Naive thymus-derived CD4-positive, alpha-beta T cell (primary cell): ENCODE measurements at regions not wholly inside any gene's neighbourhood (a gene's known extent, or its start where the extent isn't known, plus 50 kb on each side); places are given as distances from the start of the nearest gene placed in this dataset.

Experiments
- ATAC-seq: fragments of 150-1000 bp; cut with Tn5 transposase; 2 replicates; pipeline ENCODE4 v1.10.0; 2021; ENCODE audit warnings: mild to moderate bottlenecking, moderate library complexity
- CTCF ChIA-PET: fragments of 350-600 bp; sonication (Branson Sonifier 250); formaldehyde crosslinking; loops from one replicate; lab custom pipeline; 2021; ENCODE audit warnings: antibody characterized with exemption; lab: Charles Lee
- POLR2A ChIA-PET: fragments of 350-600 bp; sonication (Branson Sonifier 250); formaldehyde crosslinking; loops from one replicate; lab custom pipeline; 2021; ENCODE audit warnings: antibody characterized with exemption, inconsistent platforms; lab: Charles Lee
- DNase-seq, 9 donors: peaks; one replicate each; pipeline versions ENCODE4 v3.0.0 to v3.0.0-alpha.2; 2020 to 2022; ENCODE audit warnings: mixed read lengths in 1 of 9
- H3K27ac ChIP-seq: one replicate; pipeline ENCODE4 v1.7.0; 2013; ENCODE audit warnings: mild to moderate bottlenecking, low read depth, low read length, moderate library complexity
- H3K27me3 ChIP-seq, 2 donors: one replicate each; pipeline ENCODE4 v1.7.0; 2013; ENCODE audit warnings: low read length in 2 of 2, mild to moderate bottlenecking in 2 of 2, moderate library complexity in 2 of 2; ENCODE audit not compliant: control insufficient read depth in 2 of 2, insufficient read depth in 2 of 2
- H3K36me3 ChIP-seq, 3 experiments: 1 replicate in 2 of 3; 2 replicates in 1 of 3; pipeline ENCODE4 v1.7.0; 2013; ENCODE audit warnings: low read length in 3 of 3, mild to moderate bottlenecking in 3 of 3, moderate library complexity in 1 of 3; ENCODE audit not compliant: insufficient read depth in 3 of 3, control insufficient read depth in 2 of 3
- H3K4me1 ChIP-seq, 2 donors: one replicate each; pipeline ENCODE4 v1.7.0; 2013; ENCODE audit warnings: low read length in 2 of 2, mild to moderate bottlenecking in 2 of 2, moderate library complexity in 1 of 2; ENCODE audit not compliant: control insufficient read depth in 2 of 2, insufficient read depth in 2 of 2
- H3K4me3 ChIP-seq: 2 replicates; pipeline ENCODE4 v1.7.0; 2013; ENCODE audit warnings: mild to moderate bottlenecking, low read length
- H3K9me3 ChIP-seq, 3 experiments: 1 replicate in 2 of 3; 2 replicates in 1 of 3; pipeline ENCODE4 v1.7.0; 2013; ENCODE audit warnings: low read length in 3 of 3; ENCODE audit not compliant: control insufficient read depth in 2 of 3
- H3K27ac Mint-ChIP-seq, 9 donors: one replicate each; pipeline ENCODE4 v1.8.0; 2020 to 2022; ENCODE audit warnings: mixed read lengths in 9 of 9, mild to moderate bottlenecking in 8 of 9, moderate library complexity in 5 of 9, inconsistent platforms in 2 of 9
- H3K27me3 Mint-ChIP-seq, 5 donors: one replicate each; pipeline ENCODE4 v1.8.0; 2021 to 2022; ENCODE audit warnings: mixed read lengths in 5 of 5, mild to moderate bottlenecking in 1 of 5
- H3K36me3 Mint-ChIP-seq, 5 donors: one replicate each; pipeline ENCODE4 v1.8.0; 2020 to 2022; ENCODE audit warnings: mixed read lengths in 5 of 5, mild to moderate bottlenecking in 3 of 5, inconsistent platforms in 1 of 5
- H3K4me1 Mint-ChIP-seq, 7 donors: one replicate each; pipeline ENCODE4 v1.8.0; 2020 to 2022; ENCODE audit warnings: mixed read lengths in 7 of 7, mild to moderate bottlenecking in 3 of 7, inconsistent platforms in 1 of 7
- H3K4me3 Mint-ChIP-seq, 10 donors: one replicate each; pipeline ENCODE4 v1.8.0; 2020 to 2022; ENCODE audit warnings: mild to moderate bottlenecking in 10 of 10, mixed read lengths in 10 of 10, moderate library complexity in 6 of 10, inconsistent platforms in 2 of 10
- H3K9me3 Mint-ChIP-seq, 11 donors: one replicate each; pipeline ENCODE4 v1.8.0; 2020 to 2022; ENCODE audit warnings: mixed read lengths in 11 of 11, mild to moderate bottlenecking in 4 of 11, inconsistent platforms in 1 of 11, moderate library complexity in 1 of 11
- intact Hi-C, 2 donors: fragments of 100-400 bp; cut with micrococcal nuclease; formaldehyde crosslinking; loops; one replicate each; pipeline ENCODE4 v1.15.1; 2023

GRCh38 chr12:38158428-38159091 is 158.0 kb upstream of the ALG10B start:
- intact Hi-C loops = no loop called here
- ChIA-PET CTCF (no interaction called here), POLR2A (no interaction called here)
- no peaks in the 10 kb centered on the region for H3K36me3 Mint-ChIP-seq
- no peaks in the 10 kb centered on the region for H3K36me3 ChIP-seq
- no peaks in the 10 kb centered on the region for H3K27me3 ChIP-seq
- no peak overlapping the region for H3K4me3 ChIP-seq
- DNase-seq (no peak), ATAC-seq (no peak)
- no peak overlapping the region for H3K27ac ChIP-seq
- no peaks in the 10 kb centered on the region for H3K9me3 ChIP-seq
- peaks cover 0 to 9% (median 4%) of the 10 kb centered on the region in 11 donors for H3K9me3 Mint-ChIP-seq
- peaks cover 0 to 2% (median 0%) of the 10 kb centered on the region in 5 donors for H3K27me3 Mint-ChIP-seq
- no peaks in the 10 kb centered on the region for H3K4me1 Mint-ChIP-seq
- no peaks in the 10 kb centered on the region for H3K4me1 ChIP-seq
- H3K27ac Mint-ChIP-seq = no peak overlapping the region
- H3K4me3 Mint-ChIP-seq = no peak overlapping the region

GRCh38 chr12:38159092-38159551 is 157.5 kb upstream of the ALG10B start:
- no peaks in the 10 kb centered on the region for H3K27me3 Mint-ChIP-seq
- H3K27ac Mint-ChIP-seq = no peak overlapping the region
- H3K9me3 Mint-ChIP-seq = peaks cover 0 to 10% (median 4%) of the 10 kb centered on the region in 11 donors
- H3K4me3 Mint-ChIP-seq = no peak overlapping the region
- Histone ChIP-seq H3K27me3 (no peaks in the 10 kb centered on the region), H3K36me3 (no peaks in the 10 kb centered on the region), H3K4me1 (no peaks in the 10 kb centered on the region), H3K27ac (no peak overlapping the region), H3K4me3 (no peak overlapping the region), H3K9me3 (no peaks in the 10 kb centered on the region)
- POLR2A ChIA-PET = no interaction called here
- no peaks in the 10 kb centered on the region for H3K4me1 Mint-ChIP-seq
- ATAC-seq (no peak), DNase-seq (no peak)
- H3K36me3 Mint-ChIP-seq = no peaks in the 10 kb centered on the region
- CTCF ChIA-PET = no interaction called here
- intact Hi-C loops = no loop called here

- Histone ChIP-seq H3K27ac (no peak overlapping the region), H3K27me3 (no peaks in the 10 kb centered on the region), H3K36me3 (no peaks in the 10 kb centered on the region), H3K9me3 (no peaks in the 10 kb centered on the region), H3K4me3 (no peak overlapping the region), H3K4me1 (no peaks in the 10 kb centered on the region)
- H3K27me3 Mint-ChIP-seq = no peaks in the 10 kb centered on the region
- H3K4me1 Mint-ChIP-seq = no peaks in the 10 kb centered on the region
- no peak overlapping the region for H3K4me3 Mint-ChIP-seq
- intact Hi-C loops = no loop called here
- POLR2A ChIA-PET = no interaction called here
- DNase-seq = no peak
- H3K36me3 Mint-ChIP-seq = no peaks in the 10 kb centered on the region
- H3K27ac Mint-ChIP-seq = no peak overlapping the region
- H3K9me3 Mint-ChIP-seq = peaks cover 0 to 14% (median 4%) of the 10 kb centered on the region in 11 donors
- ATAC-seq = no peak
- CTCF ChIA-PET = no interaction called here
Observed at GRCh38 chr12:38159591-38160317, 156.8 kb upstream of the ALG10B start.

- Mint-ChIP-seq H3K27me3 (no peaks in the 10 kb centered on the region), H3K4me1 (no peaks in the 10 kb centered on the region), H3K4me3 (no peak overlapping the region), H3K9me3 (peaks cover 0 to 14% (median 3%) of the 10 kb centered on the region in 11 donors), H3K36me3 (no peaks in the 10 kb centered on the region), H3K27ac (no peak overlapping the region)
- no peak overlapping the region for H3K4me3 ChIP-seq
- ChIA-PET POLR2A (no interaction called here), CTCF (no interaction called here)
- no peaks in the 10 kb centered on the region for H3K9me3 ChIP-seq
- H3K4me1 ChIP-seq = no peaks in the 10 kb centered on the region
- no peak for ATAC-seq
- no peak for DNase-seq
- no peaks in the 10 kb centered on the region for H3K27me3 ChIP-seq
- no peak overlapping the region for H3K27ac ChIP-seq
- no peaks in the 10 kb centered on the region for H3K36me3 ChIP-seq
- intact Hi-C loops = no loop called here
Observed at GRCh38 chr12:38160318-38161122, 156.1 kb upstream of the ALG10B start.

- no peaks in the 10 kb centered on the region for H3K36me3 Mint-ChIP-seq
- H3K27ac Mint-ChIP-seq = no peak overlapping the region
- no peaks in the 10 kb centered on the region for H3K27me3 ChIP-seq
- no peak overlapping the region for H3K4me3 ChIP-seq
- CTCF ChIA-PET = no interaction called here
- no peak for DNase-seq
- no peaks in the 10 kb centered on the region for H3K4me1 Mint-ChIP-seq
- no peak overlapping the region for H3K4me3 Mint-ChIP-seq
- no peak for ATAC-seq
- H3K9me3 ChIP-seq = no peaks in the 10 kb centered on the region
- no peak overlapping the region for H3K27ac ChIP-seq
- no peaks in the 10 kb centered on the region for H3K27me3 Mint-ChIP-seq
- peaks cover 0 to 14% (median 3%) of the 10 kb centered on the region in 11 donors for H3K9me3 Mint-ChIP-seq
- intact Hi-C loops = no loop called here
- H3K36me3 ChIP-seq = no peaks in the 10 kb centered on the region
- POLR2A ChIA-PET = no interaction called here
- H3K4me1 ChIP-seq = no peaks in the 10 kb centered on the region
Observed at GRCh38 chr12:38161123-38162000, 155.2 kb upstream of the ALG10B start.

GRCh38 chr12:38162013-38162412 is 154.6 kb upstream of the ALG10B start:
- Mint-ChIP-seq H3K27ac (no peak overlapping the region), H3K4me3 (no peak overlapping the region), H3K36me3 (no peaks in the 10 kb centered on the region), H3K27me3 (no peaks in the 10 kb centered on the region), H3K9me3 (peaks cover 0 to 14% (median 3%) of the 10 kb centered on the region in 11 donors), H3K4me1 (no peaks in the 10 kb centered on the region)
- no peaks in the 10 kb centered on the region for H3K36me3 ChIP-seq
- POLR2A ChIA-PET = no interaction called here
- DNase-seq = no peak
- intact Hi-C loops = no loop called here
- H3K9me3 ChIP-seq = no peaks in the 10 kb centered on the region
- H3K4me3 ChIP-seq = no peak overlapping the region
- H3K27ac ChIP-seq = no peak overlapping the region
- ATAC-seq = no peak
- no peaks in the 10 kb centered on the region for H3K4me1 ChIP-seq
- H3K27me3 ChIP-seq = no peaks in the 10 kb centered on the region
- CTCF ChIA-PET = no interaction called here
